Gastroesophageal sphincter (tissue), 4 donors: ENCODE measurements at regions not wholly inside any gene's neighbourhood (a gene's known extent, or its start where the extent isn't known, plus 50 kb on each side); places are given as distances from the start of the nearest gene placed in this dataset.

Source experiments
- ATAC-seq: fragments of 150-250 bp; one replicate; pipeline ENCODE4 v1.9.1; 2016; ENCODE audit warnings: mild to moderate bottlenecking, moderate library complexity
- H3K27ac ChIP-seq, 4 donors: fragments of 200-600 bp; sonication (generic) in 3 of 4; 1 replicate in 3 of 4; 2 replicates in 1 of 4; pipeline ENCODE4 v1.5.1; 2016 to 2019
- H3K27me3 ChIP-seq: fragments of 200-600 bp; sonication (generic); one replicate; pipeline ENCODE4 v1.5.1; 2019
- H3K36me3 ChIP-seq, 2 donors: fragments of 200-600 bp; sonication (generic); one replicate each; pipeline ENCODE4 v1.5.1; 2019; ENCODE audit warnings: control low read depth in 1 of 2
- H3K4me1 ChIP-seq, 3 donors: fragments of 200-600 bp; sonication (generic); 1 replicate in 2 of 3; 2 replicates in 1 of 3; pipeline ENCODE4 v1.5.1; 2016 to 2019; ENCODE audit warnings: control low read depth in 2 of 3
- H3K4me3 ChIP-seq, 2 donors: fragments of 200-600 bp; sonication (generic); one replicate each; pipeline ENCODE4 v1.5.1; 2019; ENCODE audit warnings: mild to moderate bottlenecking in 1 of 2, moderate library complexity in 1 of 2
- H3K9me3 ChIP-seq, 3 donors: fragments of 200-600 bp; sonication (generic); one replicate each; pipeline ENCODE4 v1.5.1; 2017 to 2019; ENCODE audit warnings: control low read depth in 2 of 3
- CTCF ChIP-seq, 4 experiments: fragments of 200-600 bp in 2 of 4; fragments of 450-650 bp in 2 of 4; sonication (generic) in 1 of 4; IDR thresholded peaks; one replicate each; pipeline ENCODE4 v1.5.1; 2017 to 2019; ENCODE audit warnings: antibody characterized with exemption in 4 of 4, mild to moderate bottlenecking in 2 of 4, moderate library complexity in 2 of 4
- EP300 ChIP-seq: sonication (generic); formaldehyde crosslinking; IDR thresholded peaks from one replicate; pipeline ENCODE4 v1.6.1; 2017; ENCODE audit warnings: antibody characterized with exemption, mild to moderate bottlenecking
- POLR2A ChIP-seq, 2 donors: fragments of 450-650 bp; IDR thresholded peaks; one replicate each; pipeline ENCODE4 v1.6.1; 2017; ENCODE audit warnings: antibody characterized with exemption in 2 of 2, mild to moderate bottlenecking in 2 of 2, moderate library complexity in 1 of 2
- POLR2AphosphoS5 ChIP-seq: sonication (generic); formaldehyde crosslinking; IDR thresholded peaks from one replicate; pipeline ENCODE4 v1.6.1; 2017; ENCODE audit warnings: antibody characterized with exemption
- WGBS, 2 donors: methylation state at CpG; one replicate each; pipeline ENCODE4 v1.1.5; 2018; ENCODE audit warnings: low coverage in 1 of 2; 5-methylcytosine and 5-hydroxymethylcytosine counted together

GRCh38 chr5:63894690-63895089 is 67.6 kb downstream of the HTR1A start:
- Histone ChIP-seq H3K4me3 (no peak overlapping the region), H3K9me3 (no peaks in the 10 kb centered on the region), H3K27me3 (no peaks in the 10 kb centered on the region), H3K4me1 (no peaks in the 10 kb centered on the region), H3K27ac (no peak overlapping the region), H3K36me3 (no peaks in the 10 kb centered on the region)
- TF ChIP-seq POLR2A (IDR thresholded peaks at IDR 0.05) (no peak), CTCF (IDR thresholded peaks at IDR 0.05) (no peak), EP300 (no peak), POLR2AphosphoS5 (no peak)
- 9 to 25% methylated on average over 1 of the region's 1 CpG for WGBS, 2 donors
- no peak for ATAC-seq

GRCh38 chr5:63878788-63879187 is 83.5 kb downstream of the HTR1A start:
- Histone ChIP-seq H3K27ac (no peak overlapping the region), H3K4me1 (no peaks in the 10 kb centered on the region), H3K27me3 (no peaks in the 10 kb centered on the region), H3K4me3 (no peak overlapping the region), H3K9me3 (no peaks in the 10 kb centered on the region), H3K36me3 (no peaks in the 10 kb centered on the region)
- no peak for ATAC-seq
- TF ChIP-seq CTCF (IDR thresholded peaks at IDR 0.05), result no peak
- TF ChIP-seq POLR2A (IDR thresholded peaks at IDR 0.05), result no peak
- no peak for TF ChIP-seq POLR2AphosphoS5
- TF ChIP-seq EP300, result no peak
- 21 to 30% methylated on average over 1 of the region's 1 CpG for WGBS, 2 donors

- H3K4me1 ChIP-seq, result no peaks in the 10 kb centered on the region
- WGBS, 2 donors, result 65% methylated on average over 2 of the region's 2 CpGs; no CpG with 5 or more reads in 1 of the 2 donors
- TF ChIP-seq EP300 (no peak), POLR2AphosphoS5 (no peak), CTCF (IDR thresholded peaks at IDR 0.05) (no peak), POLR2A (IDR thresholded peaks at IDR 0.05) (no peak)
- no peak overlapping the region for H3K4me3 ChIP-seq
- no peak overlapping the region for H3K27ac ChIP-seq
- no peaks in the 10 kb centered on the region for H3K9me3 ChIP-seq
- H3K27me3 ChIP-seq, result no peaks in the 10 kb centered on the region
- ATAC-seq, result no peak
- no peaks in the 10 kb centered on the region for H3K36me3 ChIP-seq
Measured at GRCh38 chr5:63877961-63878360, 84.3 kb downstream of the HTR1A start.

GRCh38 chr5:63860379-63860778 is 101.9 kb downstream of the HTR1A start:
- no peak for TF ChIP-seq POLR2A (IDR thresholded peaks at IDR 0.05)
- TF ChIP-seq POLR2AphosphoS5, result no peak
- TF ChIP-seq CTCF (IDR thresholded peaks at IDR 0.05), result no peak
- no peak for TF ChIP-seq EP300
- 92% methylated on average over 1 of the region's 1 CpG for WGBS, 2 donors
- no peak for ATAC-seq

GRCh38 chr5:63854076-63854475 is 108.2 kb downstream of the HTR1A start:
- 81 to 82% methylated on average over 2 of the region's 2 CpGs for WGBS, 2 donors
- no peak for ATAC-seq
- no peak for TF ChIP-seq POLR2AphosphoS5
- no peak for TF ChIP-seq CTCF (IDR thresholded peaks at IDR 0.05)
- no peak for TF ChIP-seq POLR2A (IDR thresholded peaks at IDR 0.05)
- TF ChIP-seq EP300, result no peak

More at GRCh38 chr5:63860379-63860778, 101.9 kb downstream of the HTR1A start:
- Histone ChIP-seq H3K27me3 (no peaks in the 10 kb centered on the region), H3K36me3 (no peaks in the 10 kb centered on the region), H3K27ac (no peak overlapping the region), H3K4me3 (no peak overlapping the region), H3K4me1 (no peaks in the 10 kb centered on the region), H3K9me3 (peaks cover 0 to 18% (median 0%) of the 10 kb centered on the region in 3 donors)

More at GRCh38 chr5:63854076-63854475, 108.2 kb downstream of the HTR1A start:
- no peaks in the 10 kb centered on the region for H3K36me3 ChIP-seq
- H3K4me3 ChIP-seq, result no peak overlapping the region
- H3K27ac ChIP-seq, result no peak overlapping the region
- H3K4me1 ChIP-seq, result no peaks in the 10 kb centered on the region
- no peaks in the 10 kb centered on the region for H3K9me3 ChIP-seq
- H3K27me3 ChIP-seq, result no peaks in the 10 kb centered on the region
